ENCODE measurements at regions not wholly inside any gene's neighbourhood (a gene's known extent, or its start where the extent isn't known, plus 50 kb on each side); places are given as distances from the start of the nearest gene placed in this dataset.

DNA sequence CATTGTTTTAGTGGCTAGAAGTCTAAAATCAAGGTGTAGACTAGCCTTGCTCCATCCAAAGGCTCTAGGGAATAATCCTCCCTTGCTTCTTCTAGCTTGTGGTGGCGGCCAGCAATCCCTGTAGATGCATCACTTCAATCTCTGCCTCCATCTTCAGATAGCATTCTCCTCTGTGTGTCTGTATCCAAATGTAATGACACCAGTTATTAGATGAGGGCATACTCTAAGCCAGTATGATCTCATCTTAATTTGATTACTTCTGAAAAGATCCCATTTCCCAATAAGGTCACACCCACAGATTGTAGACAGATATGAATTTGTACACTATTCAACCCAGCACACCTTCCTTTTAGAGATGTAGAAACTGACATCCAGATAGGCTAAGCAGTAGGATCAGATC is 334.5 kb upstream of the KCNMB2 start:
- Mint-ChIP-seq H3K4me3 (no peak overlapping the region), H3K9me3 (no peaks in the 10 kb centered on the region), H3K4me1 (ENCODE audit: low read depth) (no peaks in the 10 kb centered on the region), H3K36me3 (ENCODE audit: low read depth) (no peaks in the 10 kb centered on the region), H3K27ac (no peak overlapping the region), H3K27me3 (no peaks in the 10 kb centered on the region)
- intact Hi-C loops (cut with DNase I, micrococcal nuclease) = no loop called here
- CTCF ChIA-PET = no interaction called here
- POLR2A ChIA-PET = no interaction called here
- Histone ChIP-seq H3K9me3 (ENCODE audit: control insufficient read depth in 1 of 2, insufficient read depth in 1 of 2, low read length in 2 of 2) (no peaks in the 10 kb centered on the region), H3K27me3 (ENCODE audit: control insufficient read depth in 1 of 2, insufficient read depth in 2 of 2, low read length in 2 of 2) (no peaks in the 10 kb centered on the region), H3K4me1 (ENCODE audit: insufficient read depth, low read length) (no peaks in the 10 kb centered on the region), H3K4me3 (ENCODE audit: low read length) (no peak overlapping the region), H3K36me3 (ENCODE audit: insufficient read depth, low read length) (no peaks in the 10 kb centered on the region), H3K27ac (ENCODE audit: low read depth in 1 of 2, low read length in 2 of 2) (no peak overlapping the region)
- DNase-seq = no peak
- TF ChIP-seq, protein P1, sequence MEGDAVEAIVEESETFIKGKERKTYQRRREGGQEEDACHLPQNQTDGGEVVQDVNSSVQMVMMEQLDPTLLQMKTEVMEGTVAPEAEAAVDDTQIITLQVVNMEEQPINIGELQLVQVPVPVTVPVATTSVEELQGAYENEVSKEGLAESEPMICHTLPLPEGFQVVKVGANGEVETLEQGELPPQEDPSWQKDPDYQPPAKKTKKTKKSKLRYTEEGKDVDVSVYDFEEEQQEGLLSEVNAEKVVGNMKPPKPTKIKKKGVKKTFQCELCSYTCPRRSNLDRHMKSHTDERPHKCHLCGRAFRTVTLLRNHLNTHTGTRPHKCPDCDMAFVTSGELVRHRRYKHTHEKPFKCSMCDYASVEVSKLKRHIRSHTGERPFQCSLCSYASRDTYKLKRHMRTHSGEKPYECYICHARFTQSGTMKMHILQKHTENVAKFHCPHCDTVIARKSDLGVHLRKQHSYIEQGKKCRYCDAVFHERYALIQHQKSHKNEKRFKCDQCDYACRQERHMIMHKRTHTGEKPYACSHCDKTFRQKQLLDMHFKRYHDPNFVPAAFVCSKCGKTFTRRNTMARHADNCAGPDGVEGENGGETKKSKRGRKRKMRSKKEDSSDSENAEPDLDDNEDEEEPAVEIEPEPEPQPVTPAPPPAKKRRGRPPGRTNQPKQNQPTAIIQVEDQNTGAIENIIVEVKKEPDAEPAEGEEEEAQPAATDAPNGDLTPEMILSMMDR (IDR thresholded peaks at IDR 0.05) = no peak
- no peak for ATAC-seq (ENCODE audit: poor library complexity)

DNA sequence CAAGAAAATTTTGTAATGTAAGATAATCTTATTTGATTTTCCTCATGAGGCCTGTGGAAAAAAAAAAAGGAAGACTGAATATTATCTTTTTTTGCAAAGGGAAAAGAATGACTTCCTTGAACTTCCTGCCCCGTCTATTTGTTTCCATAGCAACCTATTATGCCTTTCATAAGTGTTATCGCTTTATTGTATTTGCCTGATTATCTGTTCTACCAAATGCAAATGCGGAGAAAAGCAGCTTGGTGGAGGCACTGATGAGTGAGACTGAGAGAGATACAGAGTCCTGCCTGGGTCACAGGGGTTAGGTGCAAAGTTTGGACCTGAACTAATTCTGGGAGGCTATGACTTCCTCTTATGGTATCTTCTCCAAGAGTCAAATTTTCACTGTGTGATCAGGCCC is 334.0 kb upstream of the KCNMB2 start:
- Histone ChIP-seq H3K9me3 (ENCODE audit: control insufficient read depth in 1 of 2, insufficient read depth in 1 of 2, low read length in 2 of 2) (no peaks in the 10 kb centered on the region), H3K27me3 (ENCODE audit: control insufficient read depth in 1 of 2, insufficient read depth in 2 of 2, low read length in 2 of 2) (no peaks in the 10 kb centered on the region), H3K27ac (ENCODE audit: low read depth in 1 of 2, low read length in 2 of 2) (no peak overlapping the region), H3K36me3 (ENCODE audit: insufficient read depth, low read length) (no peaks in the 10 kb centered on the region), H3K4me1 (ENCODE audit: insufficient read depth, low read length) (no peaks in the 10 kb centered on the region), H3K4me3 (ENCODE audit: low read length) (no peak overlapping the region)
- Mint-ChIP-seq H3K4me3 (no peak overlapping the region), H3K4me1 (ENCODE audit: low read depth) (no peaks in the 10 kb centered on the region), H3K36me3 (ENCODE audit: low read depth) (no peaks in the 10 kb centered on the region), H3K27ac (no peak overlapping the region), H3K9me3 (no peaks in the 10 kb centered on the region), H3K27me3 (no peaks in the 10 kb centered on the region)
- TF ChIP-seq, protein P1 (IDR thresholded peaks at IDR 0.05) = no peak
- ChIA-PET CTCF (no interaction called here), POLR2A (no interaction called here)
- no peak for ATAC-seq (ENCODE audit: poor library complexity)
- no peak for DNase-seq
- intact Hi-C loops (cut with DNase I, micrococcal nuclease) = no loop called here

DNA sequence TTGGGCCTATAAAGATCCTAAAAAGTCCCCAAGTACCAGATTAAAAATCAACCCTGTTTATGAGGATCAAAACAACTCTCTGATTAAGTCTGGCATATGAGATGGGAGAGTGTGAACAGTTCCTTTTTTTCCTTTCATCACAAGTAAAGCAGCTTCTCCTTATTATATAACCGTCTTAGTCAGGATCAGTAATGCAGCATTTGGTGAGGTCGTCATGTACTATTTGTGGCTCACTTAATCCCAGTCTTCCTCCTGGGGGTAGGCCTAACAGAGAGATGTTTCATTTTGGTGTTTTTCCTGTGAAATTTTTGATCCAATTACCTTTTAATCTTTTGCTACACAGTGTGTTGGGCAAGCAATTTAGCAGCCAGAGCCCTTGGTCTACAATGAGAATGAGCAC is 333.1 kb upstream of the KCNMB2 start:
- Mint-ChIP-seq H3K4me1 (ENCODE audit: low read depth) (no peaks in the 10 kb centered on the region), H3K27ac (no peak overlapping the region), H3K4me3 (no peak overlapping the region), H3K36me3 (ENCODE audit: low read depth) (no peaks in the 10 kb centered on the region), H3K9me3 (no peaks in the 10 kb centered on the region), H3K27me3 (no peaks in the 10 kb centered on the region)
- no peak for DNase-seq
- Histone ChIP-seq H3K4me3 (ENCODE audit: low read length) (no peak overlapping the region), H3K27me3 (ENCODE audit: control insufficient read depth in 1 of 2, insufficient read depth in 2 of 2, low read length in 2 of 2) (no peaks in the 10 kb centered on the region), H3K36me3 (ENCODE audit: insufficient read depth, low read length) (no peaks in the 10 kb centered on the region), H3K4me1 (ENCODE audit: insufficient read depth, low read length) (no peaks in the 10 kb centered on the region), H3K9me3 (ENCODE audit: control insufficient read depth in 1 of 2, insufficient read depth in 1 of 2, low read length in 2 of 2) (no peaks in the 10 kb centered on the region), H3K27ac (ENCODE audit: low read depth in 1 of 2, low read length in 2 of 2) (no peak overlapping the region)
- TF ChIP-seq, protein P1 (IDR thresholded peaks at IDR 0.05) = no peak
- intact Hi-C loops (cut with DNase I, micrococcal nuclease) = no loop called here
- POLR2A ChIA-PET = no interaction called here
- CTCF ChIA-PET = no interaction called here
- ATAC-seq (ENCODE audit: poor library complexity) = no peak
